ENCODE measurements at regions not wholly inside any gene's neighbourhood (a gene's known extent, or its start where the extent isn't known, plus 50 kb on each side); places are given as distances from the start of the nearest gene placed in this dataset.

- TF ChIP-seq MAX (IDR thresholded peaks at IDR 0.05) = no peak
- TF ChIP-seq REST (IDR thresholded peaks at IDR 0.05; ENCODE audit: low read depth) = no peak
- TF ChIP-seq TAF1 (IDR thresholded peaks at IDR 0.05; ENCODE audit: low read depth) = no peak
- TF ChIP-seq RAD21 (IDR thresholded peaks at IDR 0.05; ENCODE audit: low read depth) = no peak
- no peak for TF ChIP-seq NFIC (IDR thresholded peaks at IDR 0.05)
Measured at GRCh38 chr3:168495932-168496331, 400.2 kb upstream of the GOLIM4 start.
